Stomach (tissue), 8 donors: ENCODE measurements at regions not wholly inside any gene's neighbourhood (a gene's known extent, or its start where the extent isn't known, plus 50 kb on each side); places are given as distances from the start of the nearest gene placed in this dataset.
"Not testable (repeated sequence)": the region's sequence is repeated elsewhere in the genome, so short reads cannot be mapped to it uniquely, and the experiment has no call there.

ENCODE experiments used
- DNase-seq, 2 donors: peaks; one replicate each; pipeline versions ENCODE4 v3.0.0 to v3.0.0-alpha.2; 2013 to 2019
- H3K27ac ChIP-seq, 5 donors: fragments of 200-600 bp in 4 of 5; sonication (generic) in 4 of 5; one replicate each; pipeline ENCODE4 v1.5.1; 2013 to 2019; ENCODE audit warnings: mild to moderate bottlenecking in 1 of 5, moderate library complexity in 1 of 5
- H3K27me3 ChIP-seq, 3 donors: fragments of 200-600 bp; sonication (generic); one replicate each; pipeline ENCODE4 v1.5.1; 2017 to 2019; ENCODE audit warnings: mixed run types in 1 of 3
- H3K36me3 ChIP-seq, 4 donors: fragments of 200-600 bp; sonication (generic); 1 replicate in 3 of 4; 2 replicates in 1 of 4; pipeline ENCODE4 v1.5.1; 2016 to 2019
- H3K4me1 ChIP-seq, 4 donors: fragments of 200-600 bp; sonication (generic); one replicate each; pipeline ENCODE4 v1.5.1; 2016 to 2019
- H3K4me3 ChIP-seq, 4 donors: fragments of 200-600 bp; sonication (generic) in 3 of 4; one replicate each; pipeline ENCODE4 v1.5.1; 2016 to 2019; ENCODE audit warnings: mild to moderate bottlenecking in 1 of 4
- H3K9me3 ChIP-seq, 4 donors: fragments of 200-600 bp; sonication (generic); one replicate each; pipeline ENCODE4 v1.5.1; 2016 to 2019
- CTCF ChIP-seq, 7 experiments: fragments of 450-650 bp in 4 of 7; fragments of 200-600 bp in 3 of 7; sonication (generic) in 3 of 7; IDR thresholded peaks; one replicate each; pipeline ENCODE4 v1.5.1; 2016 to 2019; ENCODE audit warnings: antibody characterized with exemption in 7 of 7, control low read depth in 2 of 7, mild to moderate bottlenecking in 1 of 7
- EP300 ChIP-seq: sonication (generic); formaldehyde crosslinking; IDR thresholded peaks from one replicate; pipeline ENCODE4 v1.6.1; 2017; ENCODE audit warnings: antibody characterized with exemption
- POLR2A ChIP-seq, 4 donors: fragments of 450-650 bp; IDR thresholded peaks; one replicate each; pipeline ENCODE4 v1.6.1; 2016; ENCODE audit warnings: antibody characterized with exemption in 4 of 4, control low read depth in 2 of 4, mild to moderate bottlenecking in 1 of 4, moderate library complexity in 1 of 4
- POLR2AphosphoS5 ChIP-seq, 3 donors: sonication (generic); formaldehyde crosslinking; IDR thresholded peaks; one replicate each; pipeline ENCODE4 v1.6.1; 2016; ENCODE audit warnings: antibody characterized with exemption in 3 of 3
- WGBS, 5 donors: extraction: QIAGEN DNeasy Blood & Tissue Kit in 3 of 5; methylation state at CpG; one replicate each; pipeline versions ENCODE4 v1.1.5 to v1.1.7; 2013 to 2018; 5-methylcytosine and 5-hydroxymethylcytosine counted together
- intact Hi-C: fragments of 100-400 bp; cut with DNase I; formaldehyde crosslinking; loops from one replicate; pipeline ENCODE4 v1.15.1; 2023; ENCODE audit warnings: low total_unique reads
- donor health status: healthy with polysubstance abuse.
- donor health status: Bipolar disorder and iron deficiency.
- donor health status: healthy.

- Histone ChIP-seq H3K27ac (no peak overlapping the region), H3K36me3 (no peaks in the 10 kb centered on the region), H3K4me1 (no peaks in the 10 kb centered on the region), H3K4me3 (no peak overlapping the region), H3K27me3 (no peaks in the 10 kb centered on the region), H3K9me3 (peaks cover 0 to 100% (median 36%) of the 10 kb centered on the region in 4 donors)
- TF ChIP-seq POLR2AphosphoS5 (IDR thresholded peaks at IDR 0.05): no peak
- peak; percentile 16 for TF ChIP-seq EP300
- no peak for TF ChIP-seq CTCF (IDR thresholded peaks at IDR 0.05)
- TF ChIP-seq POLR2A (IDR thresholded peaks at IDR 0.05): no peak
- 57 to 63% (median 62%) methylated on average over 14 of the region's 14 CpGs for WGBS, 5 donors
- intact Hi-C loops: no loop called here
- DNase-seq: no peak
Measured at GRCh38 chr21:7951854-7952519, 2569.4 kb upstream of the TPTE start.

GRCh38 chr21:7952648-7953047 is 2568.7 kb upstream of the TPTE start:
- Histone ChIP-seq H3K4me3 (no peak overlapping the region), H3K4me1 (no peaks in the 10 kb centered on the region), H3K9me3 (peaks cover 0 to 100% (median 33%) of the 10 kb centered on the region in 4 donors), H3K27me3 (no peaks in the 10 kb centered on the region), H3K36me3 (no peaks in the 10 kb centered on the region), H3K27ac (no peak overlapping the region)
- 62 to 72% (median 70%) methylated on average over 12 of the region's 12 CpGs for WGBS, 5 donors
- no peak for TF ChIP-seq POLR2A (IDR thresholded peaks at IDR 0.05)
- DNase-seq: no peak
- intact Hi-C loops: no loop called here

DNA sequence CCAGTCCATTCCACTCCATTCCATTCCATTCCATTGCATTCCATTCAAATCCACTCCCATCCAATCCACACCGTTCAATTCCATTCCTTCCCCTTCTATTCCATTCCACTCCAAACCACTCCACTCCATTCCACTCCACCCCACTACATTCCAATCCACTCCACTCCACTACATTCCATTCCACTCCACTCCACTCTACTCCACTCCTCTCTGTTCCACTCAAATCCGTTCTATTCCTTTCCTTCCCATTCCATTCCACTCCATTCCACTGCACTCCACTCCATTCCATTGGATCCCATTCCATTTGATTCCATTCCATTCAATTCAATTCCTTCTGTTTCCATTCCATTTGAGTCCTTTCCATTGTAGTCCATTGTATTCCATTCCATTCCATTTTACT is 2568.3 kb upstream of the TPTE start:
- Histone ChIP-seq H3K36me3 (no peaks in the 10 kb centered on the region), H3K27ac (no peak overlapping the region), H3K9me3 (peaks cover 0 to 100% (median 31%) of the 10 kb centered on the region in 4 donors), H3K27me3 (no peaks in the 10 kb centered on the region), H3K4me3 (no peak overlapping the region), H3K4me1 (no peaks in the 10 kb centered on the region)
- DNase-seq: no peak
- WGBS, 5 donors: 46 to 48% (median 48%) methylated on average over 2 of the region's 2 CpGs
- intact Hi-C loops: no loop called here
- no peak for TF ChIP-seq CTCF (IDR thresholded peaks at IDR 0.05)
- peak in 2 of 4 donors; percentile 6 to 91 for TF ChIP-seq POLR2A (IDR thresholded peaks at IDR 0.05)

DNA sequence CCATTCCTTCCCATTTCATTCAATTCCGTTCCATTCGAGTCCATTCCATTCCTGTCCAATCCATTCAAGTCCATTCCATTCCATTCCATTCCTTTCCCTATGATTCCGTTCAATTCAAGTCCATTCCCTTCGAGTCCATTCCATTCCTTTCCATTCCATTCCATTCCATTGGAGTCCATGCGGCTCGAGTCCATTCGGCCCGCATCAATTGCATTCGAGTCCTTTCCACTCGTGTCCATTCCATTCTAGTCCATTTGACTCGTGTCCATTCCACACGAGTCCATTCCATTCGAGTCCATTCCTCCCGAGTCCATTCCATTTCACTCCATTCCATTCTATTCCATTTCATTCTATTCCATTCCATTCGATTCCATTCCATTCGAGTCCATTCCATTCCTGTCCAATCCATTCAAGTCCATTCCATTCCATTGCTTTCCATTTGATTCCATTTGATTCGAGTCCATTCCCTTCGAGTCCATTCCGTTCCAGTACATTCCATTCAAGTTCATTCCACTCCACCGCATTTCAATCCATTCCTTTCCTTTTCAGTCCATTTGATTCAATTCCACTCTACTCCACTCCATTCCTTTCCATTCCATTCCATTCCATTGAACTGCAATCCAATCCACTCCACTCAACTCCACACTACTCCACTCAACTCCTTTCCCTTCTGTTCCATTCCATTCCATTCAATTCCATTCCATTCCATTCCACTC is 2565.9 kb upstream of the TPTE start:
- 74 to 81% (median 78%) methylated on average over 20 of the region's 20 CpGs for WGBS, 5 donors
- H3K36me3 ChIP-seq, DNase-seq: not testable (repeated sequence)

GRCh38 chr21:7956074-7956452 is 2565.3 kb upstream of the TPTE start:
- H3K27me3 ChIP-seq, H3K4me3 ChIP-seq, intact Hi-C loops, DNase-seq, H3K27ac ChIP-seq, H3K4me1 ChIP-seq, H3K36me3 ChIP-seq: not testable (repeated sequence)
- WGBS, 5 donors: 49 to 51% (median 50%) methylated on average over 2 of the region's 2 CpGs
- peaks cover 0 to 96% (median 24%) of the 10 kb centered on the region in 4 donors for H3K9me3 ChIP-seq

More for the DNA sequence above, 2565.9 kb upstream of the TPTE start:
- H3K4me3 ChIP-seq, intact Hi-C loops, H3K27ac ChIP-seq, H3K27me3 ChIP-seq, H3K4me1 ChIP-seq: not testable (repeated sequence)
- H3K9me3 ChIP-seq: peaks cover 0 to 96% (median 27%) of the 10 kb centered on the region in 4 donors

DNA sequence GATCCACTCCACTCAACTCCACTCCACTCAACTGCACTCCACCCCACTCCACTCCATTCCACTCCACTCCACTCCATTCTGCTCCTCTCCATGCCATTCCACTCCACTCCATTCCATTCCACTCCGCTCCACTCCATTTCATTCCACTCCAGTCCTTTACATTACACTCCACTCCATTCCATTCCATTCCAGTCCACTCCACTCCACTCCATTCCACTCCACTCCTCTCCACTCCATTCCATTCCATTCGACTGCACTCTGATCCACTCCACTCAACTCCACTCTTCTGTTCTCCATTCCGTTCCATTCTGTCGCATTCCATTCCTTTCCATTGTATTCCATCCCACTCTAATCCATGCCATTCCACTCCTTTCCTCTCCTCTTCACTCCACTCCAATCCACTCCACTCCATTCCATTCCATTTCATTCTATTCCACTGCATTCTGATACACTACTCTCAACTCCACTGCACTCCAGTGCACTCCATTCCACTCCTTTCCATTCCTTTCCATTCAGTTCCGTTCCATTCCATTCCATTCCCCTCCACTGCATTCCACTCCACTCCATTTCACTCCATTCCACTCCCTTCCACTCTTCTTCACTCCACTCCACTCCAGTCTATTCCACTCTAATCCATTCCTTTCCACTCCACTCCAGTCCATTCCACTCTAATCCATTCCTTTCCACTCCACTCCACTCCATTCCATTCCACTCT is 2564.2 kb upstream of the TPTE start:
- H3K27me3 ChIP-seq, H3K36me3 ChIP-seq, intact Hi-C loops, DNase-seq, H3K4me3 ChIP-seq, H3K27ac ChIP-seq, H3K4me1 ChIP-seq: not testable (repeated sequence)
- 49 to 61% (median 57%) methylated on average over 5 of the region's 5 CpGs for WGBS, 5 donors
- peaks cover 0 to 96% (median 20%) of the 10 kb centered on the region in 4 donors for H3K9me3 ChIP-seq
